HUES6 (cell line): ENCODE measurements at regions not wholly inside any gene's neighbourhood (a gene's known extent, or its start where the extent isn't known, plus 50 kb on each side); places are given as distances from the start of the nearest gene placed in this dataset.

Experiments
- H3K27ac ChIP-seq: 2 replicates; pipeline ENCODE4 v1.7.0; 2013; ENCODE audit warnings: low read depth, mild to moderate bottlenecking, low read length, inconsistent platforms
- H3K27me3 ChIP-seq: 2 replicates; pipeline ENCODE4 v1.6.1; 2013; ENCODE audit warnings: low read length; ENCODE audit not compliant: control insufficient read depth, insufficient read depth
- H3K36me3 ChIP-seq: 2 replicates; pipeline ENCODE4 v1.6.1; 2013; ENCODE audit warnings: low read length; ENCODE audit not compliant: control insufficient read depth, insufficient read depth
- H3K4me1 ChIP-seq: 2 replicates; pipeline ENCODE4 v1.6.1; 2013; ENCODE audit warnings: low read length; ENCODE audit not compliant: control insufficient read depth, insufficient read depth
- H3K4me3 ChIP-seq: 2 replicates; pipeline ENCODE4 v1.5.1; 2013; ENCODE audit warnings: low read depth, low read length
- H3K9ac ChIP-seq: one replicate; pipeline ENCODE4 v1.6.1; 2013; ENCODE audit warnings: mild to moderate bottlenecking, low read length
- H3K9me3 ChIP-seq: 2 replicates; pipeline ENCODE4 v1.6.1; 2013; ENCODE audit warnings: low read depth, low read length; ENCODE audit not compliant: control insufficient read depth, insufficient read depth

GRCh38 chr9:82376677-82377232 lies 388.2 kb downstream of the SPATA31D1 start:
- no peaks in the 10 kb centered on the region for H3K9me3 ChIP-seq
- H3K4me3 ChIP-seq: no peak overlapping the region
- no peaks in the 10 kb centered on the region for H3K27me3 ChIP-seq
- H3K4me1 ChIP-seq: no peaks in the 10 kb centered on the region
- no peaks in the 10 kb centered on the region for H3K36me3 ChIP-seq
- no peak overlapping the region for H3K27ac ChIP-seq
- H3K9ac ChIP-seq: no peak overlapping the region

DNA sequence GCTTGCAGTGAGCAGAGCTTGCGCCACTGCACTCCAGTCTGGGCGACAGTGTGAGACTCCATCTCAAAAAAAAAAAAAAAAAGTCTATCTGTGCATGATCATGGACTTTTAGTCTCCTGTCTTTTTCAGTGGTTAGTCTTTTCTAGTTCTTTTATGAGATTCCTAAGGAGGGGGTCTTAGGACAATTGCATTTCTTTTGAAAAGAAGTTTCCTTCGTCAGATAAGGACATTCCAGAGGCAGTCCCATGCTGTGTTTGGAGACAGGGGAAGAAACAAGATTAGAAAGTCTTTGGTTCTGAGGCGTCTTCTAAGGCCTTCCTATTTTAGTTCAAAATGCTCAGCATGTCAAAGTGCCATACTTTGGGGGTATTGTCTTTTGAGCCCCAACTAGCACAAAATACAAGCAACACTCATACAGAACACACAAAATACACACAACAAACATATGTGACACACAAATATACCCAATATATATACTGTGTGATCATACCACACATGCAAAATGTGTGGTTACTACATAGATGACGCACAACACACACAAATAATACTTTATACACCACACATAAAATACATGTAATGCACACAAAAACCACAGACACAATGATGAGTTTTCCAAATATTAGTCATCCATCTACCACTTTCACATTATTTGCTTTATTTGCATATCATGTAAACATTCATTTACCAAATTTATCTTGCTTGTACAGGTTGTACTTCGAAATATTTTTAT lies 394.5 kb downstream of the SPATA31D1 start:
- no peak overlapping the region for H3K9ac ChIP-seq
- H3K27me3 ChIP-seq: no peaks in the 10 kb centered on the region
- H3K9me3 ChIP-seq: no peaks in the 10 kb centered on the region
- H3K4me3 ChIP-seq: no peak overlapping the region
- H3K27ac ChIP-seq: no peak overlapping the region
- peaks cover 10% of the 10 kb centered on the region for H3K4me1 ChIP-seq
- no peaks in the 10 kb centered on the region for H3K36me3 ChIP-seq

- no peaks in the 10 kb centered on the region for H3K36me3 ChIP-seq
- no peak overlapping the region for H3K27ac ChIP-seq
- no peak overlapping the region for H3K4me3 ChIP-seq
- H3K27me3 ChIP-seq: no peaks in the 10 kb centered on the region
- no peaks in the 10 kb centered on the region for H3K9me3 ChIP-seq
- peaks cover 10% of the 10 kb centered on the region for H3K4me1 ChIP-seq
- H3K9ac ChIP-seq: no peak overlapping the region
These were observed 397.1 kb downstream of the SPATA31D1 start for GRCh38 chr9:82385633-82386032.

DNA sequence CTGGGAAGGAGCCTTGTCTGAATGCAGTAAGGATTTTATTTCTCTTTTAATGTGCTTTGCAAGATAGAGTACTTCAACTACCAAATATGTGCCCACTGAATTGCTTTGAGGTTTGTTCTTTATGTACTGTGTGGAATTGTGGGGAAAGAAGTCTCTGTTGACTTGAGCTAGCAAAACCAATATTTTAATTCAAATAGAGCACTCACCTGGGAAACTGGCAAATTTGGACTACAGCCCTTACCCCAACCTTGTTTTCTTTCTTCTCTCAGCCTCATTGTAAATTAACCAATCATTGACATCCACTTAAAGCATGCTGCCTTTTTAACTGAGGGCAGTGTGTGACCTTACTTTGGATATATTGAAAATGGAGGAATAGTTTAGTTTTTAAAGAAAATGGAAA lies 409.0 kb downstream of the SPATA31D1 start:
- H3K27ac ChIP-seq: no peak overlapping the region
- no peak overlapping the region for H3K4me3 ChIP-seq
- H3K27me3 ChIP-seq: no peaks in the 10 kb centered on the region
- H3K9me3 ChIP-seq: no peaks in the 10 kb centered on the region
- no peaks in the 10 kb centered on the region for H3K4me1 ChIP-seq
- H3K36me3 ChIP-seq: no peaks in the 10 kb centered on the region
- H3K9ac ChIP-seq: no peak overlapping the region

DNA sequence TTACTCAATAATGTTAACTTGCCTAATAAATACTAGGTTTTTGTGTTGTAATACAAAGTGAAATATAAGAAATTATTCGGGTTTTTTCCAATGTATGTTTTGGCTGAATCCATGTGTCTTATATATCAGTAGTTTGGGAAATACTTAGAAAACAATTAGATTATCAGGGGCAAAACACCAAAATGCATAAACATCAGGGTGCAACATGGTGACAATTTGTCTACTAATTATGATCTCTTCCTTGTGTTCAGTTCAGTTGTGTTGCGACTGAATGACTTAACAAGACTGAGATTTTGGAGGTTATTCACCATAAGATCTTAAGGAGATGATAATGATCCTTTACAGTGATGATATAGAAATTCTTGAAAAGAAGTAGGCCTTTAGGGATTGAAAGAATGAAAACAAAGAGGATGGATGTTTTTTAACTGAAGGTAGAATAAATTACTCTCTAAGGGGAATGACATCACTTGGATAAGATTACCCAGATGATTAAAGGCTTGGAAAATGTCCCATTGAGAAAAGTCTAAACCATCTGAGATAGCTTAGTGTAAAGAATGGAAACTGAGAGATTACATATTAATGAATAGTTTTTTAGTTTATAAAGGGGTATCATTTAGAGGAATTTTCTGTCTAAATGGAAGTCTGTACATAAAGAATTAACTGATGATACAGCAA lies 415.8 kb downstream of the SPATA31D1 start:
- no peaks in the 10 kb centered on the region for H3K27me3 ChIP-seq
- H3K27ac ChIP-seq: no peak overlapping the region
- H3K36me3 ChIP-seq: no peaks in the 10 kb centered on the region
- no peak overlapping the region for H3K9ac ChIP-seq
- no peaks in the 10 kb centered on the region for H3K9me3 ChIP-seq
- no peaks in the 10 kb centered on the region for H3K4me1 ChIP-seq
- no peak overlapping the region for H3K4me3 ChIP-seq

- Histone ChIP-seq H3K4me1 (no peaks in the 10 kb centered on the region), H3K27ac (no peak overlapping the region), H3K27me3 (no peaks in the 10 kb centered on the region), H3K36me3 (no peaks in the 10 kb centered on the region), H3K9ac (no peak overlapping the region), H3K9me3 (no peaks in the 10 kb centered on the region), H3K4me3 (no peak overlapping the region)
These were observed 416.3 kb downstream of the SPATA31D1 start for GRCh38 chr9:82404881-82405280.

DNA sequence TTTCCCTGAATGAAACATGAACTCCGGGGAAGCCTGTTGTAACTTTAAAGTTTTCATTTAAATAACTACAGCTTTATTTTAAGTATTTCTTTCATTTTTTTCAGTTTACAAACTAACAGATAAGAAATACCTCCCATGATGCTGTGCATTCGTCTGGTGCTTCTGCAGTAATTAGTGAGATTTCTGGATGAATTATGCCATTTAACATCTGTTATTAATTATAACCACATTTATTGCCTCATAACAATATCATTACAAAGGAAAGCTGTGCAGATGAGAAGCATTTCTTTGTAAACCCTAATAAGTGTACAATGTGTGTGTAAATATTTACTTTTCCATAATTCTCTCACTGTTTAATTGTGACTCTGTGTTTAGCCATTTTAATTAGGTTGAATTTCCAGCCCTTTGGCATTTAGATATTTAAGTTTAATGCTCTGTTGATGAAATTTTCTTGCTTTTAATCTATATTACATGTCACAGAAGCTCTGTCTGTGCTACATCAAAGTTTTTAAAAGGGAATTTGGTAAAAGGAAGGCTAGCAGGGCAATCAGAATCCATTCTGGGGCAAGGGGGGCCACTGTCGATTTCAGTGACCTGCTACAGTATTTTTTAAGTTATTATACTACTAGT lies 418.0 kb downstream of the SPATA31D1 start:
- H3K27me3 ChIP-seq: no peaks in the 10 kb centered on the region
- H3K36me3 ChIP-seq: no peaks in the 10 kb centered on the region
- no peak overlapping the region for H3K9ac ChIP-seq
- H3K4me1 ChIP-seq: peaks cover 7% of the 10 kb centered on the region; the same call in 1 of the 2 replicates
- H3K27ac ChIP-seq: no peak overlapping the region
- no peaks in the 10 kb centered on the region for H3K9me3 ChIP-seq
- H3K4me3 ChIP-seq: no peak overlapping the region

- Histone ChIP-seq H3K4me3 (no peak overlapping the region), H3K9me3 (no peaks in the 10 kb centered on the region), H3K27me3 (no peaks in the 10 kb centered on the region), H3K9ac (no peak overlapping the region), H3K27ac (no peak overlapping the region), H3K4me1 (peaks cover 7% of the 10 kb centered on the region; the same call in 1 of the 2 replicates), H3K36me3 (no peaks in the 10 kb centered on the region)
These were observed 421.7 kb downstream of the SPATA31D1 start for GRCh38 chr9:82410306-82410705.

GRCh38 chr9:82410866-82411265 lies 422.3 kb downstream of the SPATA31D1 start:
- Histone ChIP-seq H3K27ac (no peak overlapping the region), H3K9me3 (no peaks in the 10 kb centered on the region), H3K36me3 (no peaks in the 10 kb centered on the region), H3K4me1 (peaks cover 7% of the 10 kb centered on the region; the same call in 1 of the 2 replicates), H3K4me3 (no peak overlapping the region), H3K9ac (no peak overlapping the region), H3K27me3 (no peaks in the 10 kb centered on the region)

- Histone ChIP-seq H3K27me3 (no peaks in the 10 kb centered on the region), H3K27ac (no peak overlapping the region), H3K4me3 (no peak overlapping the region), H3K9me3 (no peaks in the 10 kb centered on the region), H3K9ac (no peak overlapping the region), H3K4me1 (peaks cover 7% of the 10 kb centered on the region; the same call in 1 of the 2 replicates), H3K36me3 (no peaks in the 10 kb centered on the region)
These were observed 424.2 kb downstream of the SPATA31D1 start for GRCh38 chr9:82412586-82413305.
